MM.1S (cell line): ENCODE measurements at regions not wholly inside any gene's neighbourhood (a gene's known extent, or its start where the extent isn't known, plus 50 kb on each side); places are given as distances from the start of the nearest gene placed in this dataset.

ENCODE experiments used
- EZH2phosphoT487 ChIP-seq: fragments of 300-600 bp; sonication (generic); IDR thresholded peaks from 2 replicates; pipeline ENCODE4 v1.6.1; 2018; ENCODE audit warnings: antibody characterized with exemption, low read length
- TF ChIP-seq, protein P1 (sequence below): fragments of 300-600 bp; sonication (generic); IDR thresholded peaks from 2 replicates; pipeline ENCODE4 v1.5.1; 2016; ENCODE audit warnings: antibody characterized with exemption, low read length, mixed read lengths

DNA sequence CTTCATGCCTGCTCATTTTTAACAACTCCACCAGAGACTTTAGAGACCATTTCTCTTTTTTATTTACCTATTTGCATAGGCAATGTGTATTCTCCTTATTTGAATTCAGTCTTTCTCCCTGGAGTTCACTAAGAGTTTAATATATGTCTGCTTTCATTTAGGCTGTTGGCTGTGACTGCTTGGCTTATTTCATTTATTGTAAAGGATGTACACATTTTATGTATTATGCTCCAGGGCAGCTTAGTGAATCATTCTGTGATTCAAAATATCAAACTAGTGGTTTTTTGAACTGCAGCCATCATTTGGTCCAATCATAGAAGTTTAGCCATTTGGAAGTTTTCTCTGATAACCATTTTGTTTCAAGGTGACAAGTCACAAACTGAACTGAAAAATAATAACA, 229.6 kb downstream of the LPIN1 start:
- TF ChIP-seq, protein P1, sequence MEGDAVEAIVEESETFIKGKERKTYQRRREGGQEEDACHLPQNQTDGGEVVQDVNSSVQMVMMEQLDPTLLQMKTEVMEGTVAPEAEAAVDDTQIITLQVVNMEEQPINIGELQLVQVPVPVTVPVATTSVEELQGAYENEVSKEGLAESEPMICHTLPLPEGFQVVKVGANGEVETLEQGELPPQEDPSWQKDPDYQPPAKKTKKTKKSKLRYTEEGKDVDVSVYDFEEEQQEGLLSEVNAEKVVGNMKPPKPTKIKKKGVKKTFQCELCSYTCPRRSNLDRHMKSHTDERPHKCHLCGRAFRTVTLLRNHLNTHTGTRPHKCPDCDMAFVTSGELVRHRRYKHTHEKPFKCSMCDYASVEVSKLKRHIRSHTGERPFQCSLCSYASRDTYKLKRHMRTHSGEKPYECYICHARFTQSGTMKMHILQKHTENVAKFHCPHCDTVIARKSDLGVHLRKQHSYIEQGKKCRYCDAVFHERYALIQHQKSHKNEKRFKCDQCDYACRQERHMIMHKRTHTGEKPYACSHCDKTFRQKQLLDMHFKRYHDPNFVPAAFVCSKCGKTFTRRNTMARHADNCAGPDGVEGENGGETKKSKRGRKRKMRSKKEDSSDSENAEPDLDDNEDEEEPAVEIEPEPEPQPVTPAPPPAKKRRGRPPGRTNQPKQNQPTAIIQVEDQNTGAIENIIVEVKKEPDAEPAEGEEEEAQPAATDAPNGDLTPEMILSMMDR = no peak
- TF ChIP-seq EZH2phosphoT487 = no peak
